ENCODE measurements at regions not wholly inside any gene's neighbourhood (a gene's known extent, or its start where the extent isn't known, plus 50 kb on each side); places are given as distances from the start of the nearest gene placed in this dataset.

DNA sequence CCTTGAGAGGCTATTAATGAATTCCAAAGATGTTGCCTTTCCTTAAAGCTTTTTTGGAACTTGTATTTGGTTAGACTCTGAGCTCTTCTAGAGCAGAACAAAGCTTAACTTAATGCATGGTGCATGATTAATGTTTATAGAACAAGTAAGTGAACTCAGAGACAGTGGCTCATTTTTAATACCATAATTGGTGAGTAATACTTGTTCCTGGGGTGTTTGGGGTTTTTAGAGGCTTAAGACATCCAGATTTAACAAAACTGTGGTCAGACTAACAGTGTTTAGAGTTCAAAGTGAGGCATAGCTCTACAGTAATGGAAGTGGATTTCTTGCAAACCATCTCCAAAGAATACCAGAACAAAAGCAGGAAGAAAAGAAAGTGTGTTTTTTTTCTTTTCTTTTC lies 73.7 kb upstream of the CTSC start:
- POLR2A ChIA-PET, result no interaction called here
- no peak for DNase-seq (ENCODE audit: low read depth, low spot score)
- no TSS peak for BruUV-seq (replicated peaks)

DNA sequence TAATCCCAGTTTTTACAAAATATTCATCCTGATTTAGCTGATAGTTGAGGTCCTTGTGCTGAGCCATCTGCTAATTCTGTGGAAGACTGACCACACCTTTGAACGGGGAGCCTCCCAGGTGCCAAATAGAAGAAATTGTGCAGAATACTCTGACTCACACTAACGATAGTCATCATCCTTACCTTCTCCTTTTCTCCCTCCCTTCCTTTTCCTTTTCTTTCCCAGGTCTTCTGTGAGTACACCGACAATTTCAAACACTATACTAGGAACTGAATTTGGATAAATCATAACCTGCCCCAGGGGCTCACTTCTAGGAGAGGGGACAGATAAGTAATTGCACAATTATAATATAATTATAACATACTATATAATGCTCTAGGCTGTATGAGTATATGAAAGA lies 73.1 kb upstream of the CTSC start:
- Histone ChIP-seq H3K4me3 (ENCODE audit: low read depth in 2 of 2, low read length in 2 of 2) (no peak overlapping the region), H3K9me3 (ENCODE audit: control insufficient read depth, insufficient read depth, low read depth, low read length) (no peaks in the 10 kb centered on the region), H3K27ac (ENCODE audit: low read length) (no peak overlapping the region), H3K27me3 (ENCODE audit: control insufficient read depth, insufficient read depth, low read length) (no peaks in the 10 kb centered on the region), H3K36me3 (ENCODE audit: control insufficient read depth, insufficient read depth, low read length) (no peaks in the 10 kb centered on the region), H3K4me1 (ENCODE audit: control insufficient read depth, insufficient read depth, low read length) (no peaks in the 10 kb centered on the region)
- ChIA-PET POLR2A (no interaction called here), CTCF (no interaction called here)
- ATAC-seq, result no peak
- in situ Hi-C loops (cut with HindIII; ENCODE audit: low pct_unique_long_range_greater_than_20kb, low sequenced_read_pairs), result no loop called here
- DNase-seq (ENCODE audit: low read depth, low spot score), result no peak
- intact Hi-C loops (cut with micrococcal nuclease; ENCODE audit: unreplicated experiment), result no loop called here
- BruUV-seq (replicated peaks), result no TSS peak
- TF ChIP-seq POLR2AphosphoS5 (IDR thresholded peaks at IDR 0.05; ENCODE audit: low read depth, low read length) (no peak), SIN3A (IDR thresholded peaks at IDR 0.05; ENCODE audit: borderline replicate concordance, insufficient read depth, low read depth, low read length) (no peak), TCF7L2 (IDR thresholded peaks at IDR 0.05; ENCODE audit: low read depth, low read length) (no peak)
- TF ChIP-seq, protein P1, sequence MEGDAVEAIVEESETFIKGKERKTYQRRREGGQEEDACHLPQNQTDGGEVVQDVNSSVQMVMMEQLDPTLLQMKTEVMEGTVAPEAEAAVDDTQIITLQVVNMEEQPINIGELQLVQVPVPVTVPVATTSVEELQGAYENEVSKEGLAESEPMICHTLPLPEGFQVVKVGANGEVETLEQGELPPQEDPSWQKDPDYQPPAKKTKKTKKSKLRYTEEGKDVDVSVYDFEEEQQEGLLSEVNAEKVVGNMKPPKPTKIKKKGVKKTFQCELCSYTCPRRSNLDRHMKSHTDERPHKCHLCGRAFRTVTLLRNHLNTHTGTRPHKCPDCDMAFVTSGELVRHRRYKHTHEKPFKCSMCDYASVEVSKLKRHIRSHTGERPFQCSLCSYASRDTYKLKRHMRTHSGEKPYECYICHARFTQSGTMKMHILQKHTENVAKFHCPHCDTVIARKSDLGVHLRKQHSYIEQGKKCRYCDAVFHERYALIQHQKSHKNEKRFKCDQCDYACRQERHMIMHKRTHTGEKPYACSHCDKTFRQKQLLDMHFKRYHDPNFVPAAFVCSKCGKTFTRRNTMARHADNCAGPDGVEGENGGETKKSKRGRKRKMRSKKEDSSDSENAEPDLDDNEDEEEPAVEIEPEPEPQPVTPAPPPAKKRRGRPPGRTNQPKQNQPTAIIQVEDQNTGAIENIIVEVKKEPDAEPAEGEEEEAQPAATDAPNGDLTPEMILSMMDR (IDR thresholded peaks at IDR 0.05), result no peak
- TF ChIP-seq, protein P2, sequence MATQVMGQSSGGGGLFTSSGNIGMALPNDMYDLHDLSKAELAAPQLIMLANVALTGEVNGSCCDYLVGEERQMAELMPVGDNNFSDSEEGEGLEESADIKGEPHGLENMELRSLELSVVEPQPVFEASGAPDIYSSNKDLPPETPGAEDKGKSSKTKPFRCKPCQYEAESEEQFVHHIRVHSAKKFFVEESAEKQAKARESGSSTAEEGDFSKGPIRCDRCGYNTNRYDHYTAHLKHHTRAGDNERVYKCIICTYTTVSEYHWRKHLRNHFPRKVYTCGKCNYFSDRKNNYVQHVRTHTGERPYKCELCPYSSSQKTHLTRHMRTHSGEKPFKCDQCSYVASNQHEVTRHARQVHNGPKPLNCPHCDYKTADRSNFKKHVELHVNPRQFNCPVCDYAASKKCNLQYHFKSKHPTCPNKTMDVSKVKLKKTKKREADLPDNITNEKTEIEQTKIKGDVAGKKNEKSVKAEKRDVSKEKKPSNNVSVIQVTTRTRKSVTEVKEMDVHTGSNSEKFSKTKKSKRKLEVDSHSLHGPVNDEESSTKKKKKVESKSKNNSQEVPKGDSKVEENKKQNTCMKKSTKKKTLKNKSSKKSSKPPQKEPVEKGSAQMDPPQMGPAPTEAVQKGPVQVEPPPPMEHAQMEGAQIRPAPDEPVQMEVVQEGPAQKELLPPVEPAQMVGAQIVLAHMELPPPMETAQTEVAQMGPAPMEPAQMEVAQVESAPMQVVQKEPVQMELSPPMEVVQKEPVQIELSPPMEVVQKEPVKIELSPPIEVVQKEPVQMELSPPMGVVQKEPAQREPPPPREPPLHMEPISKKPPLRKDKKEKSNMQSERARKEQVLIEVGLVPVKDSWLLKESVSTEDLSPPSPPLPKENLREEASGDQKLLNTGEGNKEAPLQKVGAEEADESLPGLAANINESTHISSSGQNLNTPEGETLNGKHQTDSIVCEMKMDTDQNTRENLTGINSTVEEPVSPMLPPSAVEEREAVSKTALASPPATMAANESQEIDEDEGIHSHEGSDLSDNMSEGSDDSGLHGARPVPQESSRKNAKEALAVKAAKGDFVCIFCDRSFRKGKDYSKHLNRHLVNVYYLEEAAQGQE (IDR thresholded peaks at IDR 0.05; ENCODE audit: insufficient read depth in 1 of 2, low read depth in 2 of 2, low read length in 1 of 2), result no peak

More for the DNA sequence above, 73.7 kb upstream of the CTSC start:
- no peaks in the 10 kb centered on the region for H3K36me3 ChIP-seq (ENCODE audit: control insufficient read depth, insufficient read depth, low read length)
- no peak overlapping the region for H3K4me3 ChIP-seq (ENCODE audit: low read depth in 2 of 2, low read length in 2 of 2)
- no peaks in the 10 kb centered on the region for H3K4me1 ChIP-seq (ENCODE audit: control insufficient read depth, insufficient read depth, low read length)
- ATAC-seq, result no peak
- TF ChIP-seq, protein P1 (IDR thresholded peaks at IDR 0.05), result no peak
- TF ChIP-seq SIN3A (IDR thresholded peaks at IDR 0.05; ENCODE audit: borderline replicate concordance, insufficient read depth, low read depth, low read length) (no peak), TCF7L2 (IDR thresholded peaks at IDR 0.05; ENCODE audit: low read depth, low read length) (no peak), POLR2AphosphoS5 (IDR thresholded peaks at IDR 0.05; ENCODE audit: low read depth, low read length) (no peak)
- TF ChIP-seq, protein P2 (IDR thresholded peaks at IDR 0.05; ENCODE audit: insufficient read depth in 1 of 2, low read depth in 2 of 2, low read length in 1 of 2), result no peak
- no peaks in the 10 kb centered on the region for H3K27me3 ChIP-seq (ENCODE audit: control insufficient read depth, insufficient read depth, low read length)
- in situ Hi-C loops (cut with HindIII; ENCODE audit: low pct_unique_long_range_greater_than_20kb, low sequenced_read_pairs) (no loop called here), intact Hi-C loops (cut with micrococcal nuclease; ENCODE audit: unreplicated experiment) (no loop called here)
- H3K27ac ChIP-seq (ENCODE audit: low read length), result no peak overlapping the region
- H3K9me3 ChIP-seq (ENCODE audit: control insufficient read depth, insufficient read depth, low read depth, low read length), result no peaks in the 10 kb centered on the region
- CTCF ChIA-PET, result no interaction called here

Measured in Panc1 (cell line).